Astrocyte (in vitro differentiated cells and primary cell): ENCODE measurements at regions not wholly inside any gene's neighbourhood (a gene's known extent, or its start where the extent isn't known, plus 50 kb on each side); places are given as distances from the start of the nearest gene placed in this dataset.

Experiments
- DNase-seq: peaks from one replicate; pipeline ENCODE4 v3.0.0-alpha.2; 2010; ENCODE audit warnings: low read depth
- FAIRE-seq: peaks from 2 replicates; lab custom pipeline; 2011; peaks lifted over from hg19 to GRCh38; lab: Jason Lieb, UNC
- H2AFZ ChIP-seq: 2 replicates; pipeline ENCODE4 v1.6.0; 2012; ENCODE audit warnings: low read depth, low read length, inconsistent platforms
- H3K27ac ChIP-seq: 2 replicates; pipeline ENCODE4 v1.5.1; 2011; ENCODE audit warnings: low read depth, low read length, inconsistent platforms
- H3K27me3 ChIP-seq: 2 replicates; pipeline ENCODE4 v1.6.0; 2011; ENCODE audit warnings: low read length, inconsistent platforms; ENCODE audit not compliant: insufficient read depth
- H3K36me3 ChIP-seq: 2 replicates; pipeline ENCODE4 v1.5.1; 2011; ENCODE audit warnings: low read length, inconsistent platforms; ENCODE audit not compliant: insufficient read depth
- H3K4me1 ChIP-seq: 2 replicates; pipeline ENCODE4 v1.5.1; 2011; ENCODE audit warnings: low read length, inconsistent platforms; ENCODE audit not compliant: insufficient read depth
- H3K4me2 ChIP-seq: 2 replicates; pipeline ENCODE4 v1.6.0; 2012; ENCODE audit warnings: low read length, inconsistent platforms
- H3K4me3 ChIP-seq: 2 replicates; pipeline ENCODE4 v1.5.1; 2011; ENCODE audit warnings: low read depth, mild to moderate bottlenecking, low read length, inconsistent platforms; ENCODE audit not compliant: insufficient read depth
- H3K79me2 ChIP-seq: 2 replicates; pipeline ENCODE4 v1.6.0; 2012; ENCODE audit warnings: mild to moderate bottlenecking, low read length, inconsistent platforms; ENCODE audit not compliant: insufficient read depth
- H3K9ac ChIP-seq: 2 replicates; pipeline ENCODE4 v1.6.0; 2012; ENCODE audit warnings: mild to moderate bottlenecking, low read length, inconsistent platforms
- H3K9me3 ChIP-seq: 2 replicates; pipeline ENCODE4 v1.5.1; 2012; ENCODE audit warnings: low read depth, mild to moderate bottlenecking, low read length, inconsistent platforms; ENCODE audit not compliant: insufficient read depth
- H4K20me1 ChIP-seq: 2 replicates; pipeline ENCODE4 v1.6.0; 2012; ENCODE audit warnings: low read length, inconsistent platforms; ENCODE audit not compliant: insufficient read depth
- H3K27ac Mint-ChIP-seq: one replicate; pipeline ENCODE4 v1.8.0; 2021; ENCODE audit warnings: mild to moderate bottlenecking, mixed read lengths; ENCODE audit not compliant: unreplicated experiment
- H3K27me3 Mint-ChIP-seq: one replicate; pipeline ENCODE4 v1.8.0; 2021; ENCODE audit warnings: low read depth, mixed read lengths; ENCODE audit not compliant: unreplicated experiment
- H3K36me3 Mint-ChIP-seq: one replicate; pipeline ENCODE4 v1.8.0; 2021; ENCODE audit warnings: low read depth, mixed read lengths; ENCODE audit not compliant: unreplicated experiment
- H3K4me1 Mint-ChIP-seq: one replicate; pipeline ENCODE4 v1.8.0; 2021; ENCODE audit warnings: low read depth, mixed read lengths; ENCODE audit not compliant: unreplicated experiment
- H3K4me3 Mint-ChIP-seq: one replicate; pipeline ENCODE4 v1.8.0; 2021; ENCODE audit warnings: mild to moderate bottlenecking, moderate library complexity, mixed read lengths; ENCODE audit not compliant: unreplicated experiment
- H3K9me3 Mint-ChIP-seq: one replicate; pipeline ENCODE4 v1.8.0; 2021; ENCODE audit warnings: mild to moderate bottlenecking, mixed read lengths; ENCODE audit not compliant: unreplicated experiment
- CTCF ChIP-seq: IDR thresholded peaks from 2 replicates; pipeline ENCODE4 v1.5.1; 2011; ENCODE audit warnings: low read depth, mild to moderate bottlenecking, inconsistent platforms, low read length, moderate library complexity; ENCODE audit not compliant: insufficient read depth
- EZH2 ChIP-seq: IDR thresholded peaks from 2 replicates; pipeline ENCODE4 v1.6.1; 2012; ENCODE audit warnings: mild to moderate bottlenecking, low read length, inconsistent platforms; ENCODE audit not compliant: insufficient read depth

- no peak overlapping the region for H3K4me3 ChIP-seq
- Mint-ChIP-seq H3K9me3 (no peaks in the 10 kb centered on the region), H3K4me3 (no peak overlapping the region), H3K4me1 (no peaks in the 10 kb centered on the region), H3K27me3 (no peaks in the 10 kb centered on the region), H3K36me3 (no peaks in the 10 kb centered on the region), H3K27ac (no peak overlapping the region)
- H3K27me3 ChIP-seq, result no peaks in the 10 kb centered on the region
- H2AFZ ChIP-seq, result no peak overlapping the region
- DNase-seq (no peak), FAIRE-seq (no peak)
- H3K9ac ChIP-seq, result no peak overlapping the region
- no peaks in the 10 kb centered on the region for H3K36me3 ChIP-seq
- no peaks in the 10 kb centered on the region for H3K9me3 ChIP-seq
- TF ChIP-seq EZH2, result no peak
- TF ChIP-seq CTCF, result no peak
- no peaks in the 10 kb centered on the region for H3K79me2 ChIP-seq
- H4K20me1 ChIP-seq, result no peaks in the 10 kb centered on the region
- no peak overlapping the region for H3K4me2 ChIP-seq
- H3K27ac ChIP-seq, result no peak overlapping the region
- no peaks in the 10 kb centered on the region for H3K4me1 ChIP-seq
Observed at GRCh38 chr9:32278991-32279390, 105.5 kb upstream of the ACO1 start.

DNA sequence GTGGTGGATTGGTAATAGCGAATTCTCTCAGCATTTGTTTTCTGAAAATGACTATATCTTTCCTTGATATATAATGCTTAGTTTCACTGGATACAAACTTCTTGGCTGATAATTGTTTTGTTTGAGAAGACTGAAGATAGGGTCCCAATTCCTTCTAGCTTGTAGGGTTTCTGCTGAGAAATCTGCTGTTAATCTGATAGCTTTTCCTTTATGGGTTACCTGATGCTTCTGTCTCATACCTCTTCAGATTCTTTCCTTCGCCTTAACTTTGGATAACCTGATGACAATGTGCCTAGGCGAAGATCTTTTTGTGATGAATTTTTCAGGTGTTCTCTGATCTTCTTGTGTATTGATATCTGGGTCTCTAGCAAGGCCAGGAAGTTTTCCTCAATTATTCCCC is 94.7 kb upstream of the ACO1 start:
- Histone ChIP-seq H3K27ac (no peak overlapping the region), H3K9me3 (no peaks in the 10 kb centered on the region), H3K79me2 (no peaks in the 10 kb centered on the region), H3K4me1 (no peaks in the 10 kb centered on the region), H3K4me3 (no peak overlapping the region), H2AFZ (no peak overlapping the region), H3K4me2 (no peak overlapping the region), H3K9ac (no peak overlapping the region), H3K36me3 (no peaks in the 10 kb centered on the region), H3K27me3 (no peaks in the 10 kb centered on the region), H4K20me1 (no peaks in the 10 kb centered on the region)
- no peak overlapping the region for H3K27ac Mint-ChIP-seq
- no peak for FAIRE-seq
- H3K36me3 Mint-ChIP-seq, result no peaks in the 10 kb centered on the region
- H3K4me1 Mint-ChIP-seq, result peaks cover 2% of the 10 kb centered on the region
- H3K4me3 Mint-ChIP-seq, result no peak overlapping the region
- TF ChIP-seq CTCF (no peak), EZH2 (no peak)
- DNase-seq, result no peak
- H3K9me3 Mint-ChIP-seq, result no peaks in the 10 kb centered on the region
- H3K27me3 Mint-ChIP-seq, result no peaks in the 10 kb centered on the region

GRCh38 chr9:32291370-32291769 is 93.1 kb upstream of the ACO1 start:
- Mint-ChIP-seq H3K27me3 (no peaks in the 10 kb centered on the region), H3K4me1 (peaks cover 2% of the 10 kb centered on the region), H3K36me3 (no peaks in the 10 kb centered on the region), H3K27ac (no peak overlapping the region), H3K9me3 (no peaks in the 10 kb centered on the region), H3K4me3 (no peak overlapping the region)
- H3K4me2 ChIP-seq, result no peak overlapping the region
- DNase-seq (no peak), FAIRE-seq (no peak)
- H3K79me2 ChIP-seq, result no peaks in the 10 kb centered on the region
- no peaks in the 10 kb centered on the region for H3K36me3 ChIP-seq
- H3K27me3 ChIP-seq, result no peaks in the 10 kb centered on the region
- no peak overlapping the region for H3K9ac ChIP-seq
- H2AFZ ChIP-seq, result no peak overlapping the region
- no peaks in the 10 kb centered on the region for H4K20me1 ChIP-seq
- H3K9me3 ChIP-seq, result no peaks in the 10 kb centered on the region
- H3K4me1 ChIP-seq, result no peaks in the 10 kb centered on the region
- H3K4me3 ChIP-seq, result no peak overlapping the region
- H3K27ac ChIP-seq, result no peak overlapping the region
- TF ChIP-seq EZH2 (no peak), CTCF (no peak)
